Left lobe of liver (tissue), 2 donors: ENCODE measurements at regions not wholly inside any gene's neighbourhood (a gene's known extent, or its start where the extent isn't known, plus 50 kb on each side); places are given as distances from the start of the nearest gene placed in this dataset.
A peak's percentile ranks its signal among the peaks of the same experiment; 100 is the strongest.

Experiments
- ATAC-seq: fragments of 200-7000 bp; cut with Tn5 transposase; one replicate; pipeline ENCODE4 v1.9.1; 2020; ENCODE audit warnings: mild to moderate bottlenecking, moderate library complexity
- DNase-seq: peaks from one replicate; pipeline ENCODE4 v3.0.0-alpha.2; 2020; ENCODE audit warnings: low spot score
- donor health status: DM: no; HTN: no; CAD: no; lungs with moderate emphysema.
- donor health status: DM: no; HTN: yes; CAD: no.

DNA sequence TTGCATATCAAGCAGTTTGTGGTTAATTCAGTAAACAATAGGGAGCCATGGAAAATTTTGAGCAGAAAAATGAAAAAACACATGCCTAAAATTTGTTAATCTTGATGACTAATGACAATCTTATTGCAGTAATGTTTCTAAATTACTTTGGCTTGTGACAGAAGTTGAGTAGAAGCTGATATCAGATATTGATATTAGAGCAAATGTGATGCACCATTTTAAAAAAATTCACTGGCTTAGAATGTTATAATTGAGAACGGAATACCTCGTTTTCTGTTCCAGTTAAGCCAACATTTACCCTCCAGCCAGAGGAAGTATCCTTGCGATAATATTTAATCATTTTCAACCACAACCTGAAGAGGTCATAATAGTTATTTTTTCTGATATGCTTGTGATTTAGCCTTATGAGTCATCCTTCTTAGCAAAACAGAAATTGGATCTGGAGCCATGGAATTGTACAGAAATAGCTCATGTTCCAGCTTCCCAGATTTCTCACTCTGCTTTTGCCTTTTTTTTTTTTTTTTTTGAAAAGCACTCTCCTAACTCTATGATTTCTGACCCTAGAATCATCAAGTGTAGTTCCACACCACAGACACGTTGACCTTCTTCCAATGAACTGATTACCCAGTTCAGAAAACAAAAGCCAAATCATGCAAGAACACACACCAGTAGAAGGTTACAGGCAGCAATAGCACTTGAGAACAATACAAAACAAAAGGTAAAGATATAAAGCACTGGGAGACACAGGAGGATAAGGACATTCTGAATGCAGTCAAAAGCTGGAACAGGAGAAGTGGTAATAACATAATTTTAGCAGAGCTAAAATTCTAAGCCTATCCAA is 96.8 kb upstream of the PHYHIPL start:
- peak; percentile 69 for ATAC-seq
- no peak for DNase-seq

DNA sequence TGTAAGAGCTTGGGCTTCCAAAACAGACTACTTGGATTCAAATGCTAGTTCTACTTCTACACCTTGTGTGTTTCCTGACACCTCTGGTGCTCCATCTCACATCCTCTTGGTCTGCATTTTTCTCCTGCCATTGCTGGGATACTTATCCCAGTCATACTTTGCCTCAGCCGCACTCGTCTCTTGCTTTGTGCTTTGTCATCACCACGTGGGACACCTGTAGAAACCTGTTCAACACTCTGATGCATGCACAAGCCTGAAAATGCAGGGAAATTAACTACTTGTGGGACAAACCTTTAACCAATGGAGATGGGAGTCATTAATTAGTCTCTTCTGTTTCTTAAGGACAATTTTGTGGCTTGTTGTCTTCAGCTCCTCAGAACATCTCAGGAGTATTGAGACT is 94.2 kb upstream of the PHYHIPL start:
- DNase-seq (no peak), ATAC-seq (no peak)

- ATAC-seq (no peak), DNase-seq (no peak)
Measured at GRCh38 chr10:59085054-59085453, 91.4 kb upstream of the PHYHIPL start.

GRCh38 chr10:59085711-59086502 is 90.5 kb upstream of the PHYHIPL start:
- ATAC-seq = no peak
- DNase-seq = no peak

- no peak for ATAC-seq
- no peak for DNase-seq
Measured at GRCh38 chr10:59087486-59087885, 89.0 kb upstream of the PHYHIPL start.

DNA sequence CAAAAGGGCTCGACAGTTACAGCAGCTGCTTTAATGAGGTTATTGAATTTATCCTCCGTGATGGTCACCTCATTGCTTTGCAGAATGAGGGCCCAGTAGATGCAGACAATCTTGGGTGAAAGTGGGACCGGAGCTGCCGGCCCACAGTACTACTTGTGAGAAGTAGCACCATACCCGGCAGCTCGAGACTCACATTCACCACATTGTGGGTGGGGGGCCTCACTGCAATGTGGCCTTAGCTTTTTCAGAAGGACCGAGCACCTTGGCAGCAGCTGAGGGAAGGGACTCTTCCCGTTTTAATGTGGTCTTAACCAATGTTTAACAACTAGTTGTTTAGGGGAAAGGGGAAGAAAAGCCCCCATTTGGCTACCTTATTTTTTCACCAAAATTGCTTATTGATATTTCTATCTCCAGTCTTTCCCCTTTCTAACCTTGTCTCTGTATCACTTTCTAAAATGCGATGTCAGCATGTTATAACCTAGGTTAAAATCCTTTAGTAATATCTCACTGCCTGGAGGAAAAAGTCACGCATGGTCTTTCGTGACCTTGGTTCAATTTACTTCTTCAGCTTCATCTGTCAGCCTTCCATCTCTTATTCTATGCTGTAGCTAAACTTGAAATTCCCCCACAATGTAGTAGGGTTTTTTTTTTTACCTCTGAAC is 87.4 kb upstream of the PHYHIPL start:
- ATAC-seq = no peak
- DNase-seq = no peak

DNA sequence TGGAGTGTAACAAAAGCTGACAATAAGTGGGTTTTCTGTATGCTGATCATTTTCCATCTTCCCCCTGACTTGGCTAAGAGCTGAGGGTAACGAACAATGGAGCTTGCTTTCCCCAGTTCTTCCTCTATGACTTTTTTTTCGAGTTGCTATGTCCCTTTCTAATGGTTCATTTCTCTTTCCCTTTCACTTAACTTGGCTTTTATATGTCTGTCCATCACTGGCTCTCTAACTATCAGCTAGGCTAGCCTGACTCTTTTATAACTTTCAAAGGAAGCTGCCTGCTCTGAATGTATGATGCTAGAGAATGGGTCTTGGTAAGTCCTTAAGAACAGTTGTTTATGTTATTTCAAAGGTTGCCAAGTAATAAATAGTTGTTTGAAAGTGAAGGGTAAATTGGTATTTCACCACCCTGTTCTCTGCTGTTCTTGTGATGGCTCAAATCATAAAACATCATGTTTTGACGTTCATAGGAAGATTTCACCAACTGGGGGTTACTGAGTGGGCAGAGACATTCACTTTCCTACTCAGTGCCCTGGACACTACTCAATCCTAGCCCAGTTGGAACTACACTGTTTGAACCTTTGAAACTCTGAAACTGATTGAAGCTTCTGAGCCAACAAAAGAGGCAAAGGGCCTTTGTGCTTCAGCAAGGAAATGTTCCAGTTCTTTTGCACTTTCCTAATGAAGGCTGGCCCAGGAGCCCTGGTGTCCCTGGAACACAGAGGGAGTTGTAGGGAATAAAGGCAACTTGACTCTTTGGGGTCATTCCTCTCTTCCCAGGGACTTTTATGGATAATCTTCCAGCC is 85.4 kb upstream of the PHYHIPL start:
- ATAC-seq = peak; percentile 96
- peak; percentile 49 for DNase-seq

DNA sequence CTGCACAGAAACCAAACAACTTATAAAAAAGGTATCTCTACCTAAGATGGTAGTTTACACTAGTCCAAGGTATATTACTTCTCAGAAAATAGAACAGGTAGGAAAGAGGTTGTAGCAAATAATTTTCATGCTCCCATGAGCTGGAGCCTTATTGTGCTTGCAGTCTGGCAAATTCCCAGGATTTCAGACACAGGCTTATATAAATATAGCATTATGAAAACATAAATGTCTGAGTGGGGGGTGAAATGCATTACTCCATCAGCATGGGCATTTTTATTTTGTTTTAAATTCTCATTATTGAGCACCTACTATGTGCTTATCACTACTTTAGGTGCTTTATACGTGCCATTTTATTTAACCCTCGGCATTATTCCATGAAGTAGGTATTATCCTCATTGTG is 83.0 kb upstream of the PHYHIPL start:
- DNase-seq = no peak

GRCh38 chr10:59096631-59097030 is 79.8 kb upstream of the PHYHIPL start:
- ATAC-seq (no peak), DNase-seq (no peak)

More for the DNA sequence above, 83.0 kb upstream of the PHYHIPL start:
- ATAC-seq = no peak

- DNase-seq (no peak), ATAC-seq (no peak)
Measured at GRCh38 chr10:59098387-59098786, 78.1 kb upstream of the PHYHIPL start.

GRCh38 chr10:59098831-59099452 is 77.5 kb upstream of the PHYHIPL start:
- ATAC-seq = no peak

DNA sequence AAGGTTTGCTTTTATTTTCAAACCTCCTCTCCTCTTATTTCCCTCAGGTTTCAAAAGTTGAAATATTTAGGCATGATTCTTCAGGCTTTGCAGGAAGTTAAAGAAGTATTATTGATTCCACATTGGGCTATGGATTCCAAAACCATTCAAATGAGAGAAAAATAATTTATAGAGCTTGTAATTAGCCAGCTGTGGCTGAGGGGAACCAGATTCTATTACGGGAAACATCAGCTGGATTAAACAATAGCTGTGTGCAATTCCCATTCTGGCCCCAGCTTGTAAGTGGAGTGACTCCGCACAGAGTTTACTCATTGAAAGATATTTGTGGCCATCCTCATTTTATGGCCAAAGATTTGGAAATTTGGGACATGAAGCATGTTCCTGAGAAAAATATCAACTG is 77.0 kb upstream of the PHYHIPL start:
- DNase-seq = no peak
- ATAC-seq = no peak

More at GRCh38 chr10:59098831-59099452, 77.5 kb upstream of the PHYHIPL start:
- no peak for DNase-seq

- ATAC-seq = no peak
Measured at GRCh38 chr10:59102394-59102793, 74.0 kb upstream of the PHYHIPL start.

GRCh38 chr10:59104186-59104585 is 72.3 kb upstream of the PHYHIPL start:
- DNase-seq = no peak
- no peak for ATAC-seq

More at GRCh38 chr10:59102394-59102793, 74.0 kb upstream of the PHYHIPL start:
- DNase-seq = no peak

GRCh38 chr10:59106441-59106840 is 70.0 kb upstream of the PHYHIPL start:
- ATAC-seq (no peak), DNase-seq (no peak)

GRCh38 chr10:59107147-59107546 is 69.3 kb upstream of the PHYHIPL start:
- DNase-seq = no peak
- peak; percentile 59 for ATAC-seq

DNA sequence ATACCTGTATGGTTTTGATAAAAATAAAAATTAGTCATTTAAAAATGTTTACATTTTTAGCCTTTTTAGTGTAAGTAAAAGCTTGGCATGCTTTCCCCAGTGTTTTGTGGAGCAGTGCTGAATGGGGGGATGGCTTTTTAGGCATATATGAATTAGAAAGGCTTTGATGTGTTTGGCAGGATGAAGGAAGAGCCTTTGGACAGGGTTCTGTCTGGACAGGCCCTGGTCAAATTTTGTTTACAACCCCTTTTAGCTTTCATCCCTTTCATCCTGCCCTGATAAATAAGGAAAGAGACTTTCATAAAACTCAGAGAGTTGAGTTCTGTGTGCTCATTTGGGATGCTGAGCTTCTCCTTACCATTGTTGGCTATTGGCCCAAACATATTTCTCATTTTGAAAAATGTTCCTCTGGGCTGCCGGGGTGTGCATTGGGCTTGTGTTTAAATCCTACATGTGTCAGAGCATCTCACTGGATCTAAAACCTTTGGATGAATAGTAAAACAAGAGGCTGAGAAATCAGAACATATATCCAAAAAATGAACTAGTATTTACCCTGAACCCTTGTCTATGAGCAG is 68.1 kb upstream of the PHYHIPL start:
- ATAC-seq (no peak), DNase-seq (no peak)

DNA sequence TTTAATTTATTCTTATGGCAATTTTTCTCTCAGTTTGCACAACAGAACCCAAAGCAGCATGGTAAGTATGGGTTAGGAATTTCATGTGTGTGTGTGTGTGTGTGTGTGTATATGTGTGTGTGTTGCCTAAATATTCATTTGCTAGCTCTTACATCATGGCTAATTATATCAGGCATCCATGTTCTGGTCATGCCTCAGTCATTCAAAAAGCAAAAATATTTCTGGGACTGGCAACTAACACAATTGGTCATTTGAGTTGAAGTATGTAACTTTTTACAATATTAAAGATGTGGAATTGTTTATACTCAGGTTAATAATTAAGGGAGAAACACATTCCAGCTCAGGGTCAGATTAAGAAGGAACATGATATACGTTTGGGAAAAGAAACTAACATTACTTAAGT is 67.6 kb upstream of the PHYHIPL start:
- no peak for DNase-seq
- peak; percentile 71 for ATAC-seq

DNA sequence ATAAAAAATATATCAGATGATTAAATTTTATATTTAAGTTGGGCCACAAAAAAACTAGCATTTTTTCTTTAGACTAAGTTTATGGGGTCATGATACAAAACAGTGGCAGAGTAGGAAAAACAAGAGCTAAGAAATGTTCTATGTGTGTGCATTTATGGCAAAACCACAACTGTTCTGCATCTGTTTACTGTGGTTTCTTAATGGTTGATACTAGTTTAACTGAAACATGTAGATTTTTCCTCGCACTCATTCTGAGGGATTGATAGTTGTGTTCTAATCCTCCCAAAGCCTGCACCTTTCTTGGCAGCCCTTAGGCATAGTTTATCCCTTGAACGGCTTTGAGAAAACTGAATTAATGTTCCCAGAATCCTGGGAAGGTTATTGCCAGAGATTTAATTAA is 66.6 kb upstream of the PHYHIPL start:
- DNase-seq = no peak
- no peak for ATAC-seq

- ATAC-seq (no peak), DNase-seq (no peak)
Measured at GRCh38 chr10:59124187-59124586, 52.3 kb upstream of the PHYHIPL start.
